ENCODE measurements at regions not wholly inside any gene's neighbourhood (a gene's known extent, or its start where the extent isn't known, plus 50 kb on each side); places are given as distances from the start of the nearest gene placed in this dataset.

GRCh38 chr1:164261691-164262240, 297.2 kb upstream of the PBX1 start:
- DNase-seq (ENCODE audit: low read depth): no peak

GRCh38 chr1:164263540-164263939, 295.4 kb upstream of the PBX1 start:
- DNase-seq (ENCODE audit: low read depth): peak; percentile 2

- no peak for DNase-seq (ENCODE audit: low read depth)
These were observed 293.8 kb upstream of the PBX1 start for GRCh38 chr1:164265232-164265631.

- DNase-seq (ENCODE audit: low read depth): no peak
These were observed 286.8 kb upstream of the PBX1 start for GRCh38 chr1:164272156-164272555.

GRCh38 chr1:164296172-164296571, 262.8 kb upstream of the PBX1 start:
- DNase-seq (ENCODE audit: low read depth): no peak

GRCh38 chr1:164308101-164308500, 250.9 kb upstream of the PBX1 start:
- DNase-seq (ENCODE audit: low read depth): no peak

GRCh38 chr1:164310166-164310565, 248.8 kb upstream of the PBX1 start:
- DNase-seq (ENCODE audit: low read depth): no peak

GRCh38 chr1:164311377-164311776, 247.6 kb upstream of the PBX1 start:
- no peak for DNase-seq (ENCODE audit: low read depth)

GRCh38 chr1:164320790-164321731, 237.9 kb upstream of the PBX1 start:
- DNase-seq (ENCODE audit: low read depth): no peak

GRCh38 chr1:164325786-164326185, 233.2 kb upstream of the PBX1 start:
- DNase-seq (ENCODE audit: low read depth): no peak

- no peak for DNase-seq (ENCODE audit: low read depth)
These were observed 225.6 kb upstream of the PBX1 start for GRCh38 chr1:164333387-164333786.

GRCh38 chr1:164337394-164337793, 221.6 kb upstream of the PBX1 start:
- DNase-seq (ENCODE audit: low read depth): no peak

- peak; percentile 1 for DNase-seq (ENCODE audit: low read depth)
These were observed 221.1 kb upstream of the PBX1 start for GRCh38 chr1:164337885-164338284.

- no peak for DNase-seq (ENCODE audit: low read depth)
These were observed 215.8 kb upstream of the PBX1 start for GRCh38 chr1:164343189-164343588.

GRCh38 chr1:164347980-164348379, 211.0 kb upstream of the PBX1 start:
- no peak for DNase-seq (ENCODE audit: low read depth)

- DNase-seq (ENCODE audit: low read depth): no peak
These were observed 202.5 kb upstream of the PBX1 start for GRCh38 chr1:164356511-164356910.

- DNase-seq (ENCODE audit: low read depth): no peak
These were observed 198.7 kb upstream of the PBX1 start for GRCh38 chr1:164360265-164360664.

GRCh38 chr1:164361927-164362326, 197.1 kb upstream of the PBX1 start:
- no peak for DNase-seq (ENCODE audit: low read depth)

GRCh38 chr1:164363980-164364379, 195.0 kb upstream of the PBX1 start:
- DNase-seq (ENCODE audit: low read depth): no peak

- DNase-seq (ENCODE audit: low read depth): no peak
These were observed 193.0 kb upstream of the PBX1 start for GRCh38 chr1:164366014-164366413.

GRCh38 chr1:164369698-164370365, 189.2 kb upstream of the PBX1 start:
- no peak for DNase-seq (ENCODE audit: low read depth)

- peak; percentile 27 for DNase-seq (ENCODE audit: low read depth)
These were observed 178.1 kb upstream of the PBX1 start for GRCh38 chr1:164380893-164381292.

All from HT1080 (cell line).